Dermis microvascular lymphatic vessel endothelial cell (primary cell): ENCODE measurements at regions not wholly inside any gene's neighbourhood (a gene's known extent, or its start where the extent isn't known, plus 50 kb on each side); places are given as distances from the start of the nearest gene placed in this dataset.

ENCODE experiments used
- DNase-seq, 2 donors: peaks; one replicate each; pipeline versions ENCODE4 v3.0.0 to v3.0.0-alpha.2; 2010; ENCODE audit warnings: low read depth in 2 of 2

- no peak for DNase-seq
Observed at GRCh38 chr3:64756398-64756986, 68.7 kb upstream of the ADAMTS9 start.

- DNase-seq: no peak
Observed at GRCh38 chr3:64748244-64748904, 60.6 kb upstream of the ADAMTS9 start.

- DNase-seq: no peak
Observed at GRCh38 chr3:64747679-64748078, 59.9 kb upstream of the ADAMTS9 start.

- no peak for DNase-seq
Observed at GRCh38 chr3:64743887-64744243, 56.1 kb upstream of the ADAMTS9 start.

DNA sequence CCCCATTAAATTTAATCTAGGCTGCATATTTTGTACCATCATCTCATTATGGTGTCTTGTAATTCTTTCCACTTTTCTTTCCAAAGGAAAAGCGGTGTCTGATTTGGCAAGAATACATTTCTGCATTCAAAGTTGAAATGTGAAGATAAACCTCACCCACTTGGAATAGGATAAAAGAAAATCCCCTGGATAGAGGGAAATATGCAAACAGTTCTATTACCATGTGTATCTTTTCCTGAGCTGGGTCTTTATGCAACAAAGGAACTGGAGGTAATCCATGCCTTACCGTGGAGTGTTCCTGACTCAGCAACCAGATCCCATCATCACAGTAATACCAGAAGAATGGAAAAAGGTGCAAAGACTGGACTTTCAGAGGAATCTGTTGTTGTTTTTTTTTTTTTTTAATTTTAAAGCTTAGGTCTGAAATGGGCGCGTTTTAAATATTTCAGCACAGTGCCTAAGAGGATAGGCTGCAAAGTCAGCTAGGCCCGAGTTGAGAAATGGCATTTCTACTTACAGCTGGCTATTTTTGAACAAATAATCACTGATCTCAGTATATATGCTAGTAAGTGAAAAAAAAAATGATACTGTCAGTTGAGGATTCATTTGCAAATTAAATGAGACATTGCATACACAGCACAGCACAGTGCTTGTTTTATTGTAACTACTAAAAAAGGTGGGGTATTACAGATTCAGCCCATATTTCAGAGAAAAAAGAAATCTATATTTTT, 55.5 kb upstream of the ADAMTS9 start:
- DNase-seq: peak in 1 of 2 donors; percentile 22

GRCh38 chr3:64741341-64741740, 53.5 kb upstream of the ADAMTS9 start:
- no peak for DNase-seq

GRCh38 chr3:64739971-64740631, 52.3 kb upstream of the ADAMTS9 start:
- peak; percentile 26 to 66 for DNase-seq
